D721Med (cell line): ENCODE measurements at regions not wholly inside any gene's neighbourhood (a gene's known extent, or its start where the extent isn't known, plus 50 kb on each side); places are given as distances from the start of the nearest gene placed in this dataset.
A peak's percentile ranks its signal among the peaks of the same experiment; 100 is the strongest.
"Not testable (repeated sequence)": the region's sequence is repeated elsewhere in the genome, so short reads cannot be mapped to it uniquely, and the experiment has no call there.

Experiments used
- DNase-seq: peaks from one replicate; pipeline ENCODE4 v3.0.0; 2011; ENCODE audit warnings: low spot score; ENCODE audit not compliant: insufficient read length
- FAIRE-seq: peaks from 2 replicates; lab custom pipeline; 2011; peaks lifted over from hg19 to GRCh38; lab: Jason Lieb, UNC
- CTCF ChIP-seq: IDR thresholded peaks from 2 replicates; pipeline ENCODE4 v1.5.1; 2012; ENCODE audit warnings: mild to moderate bottlenecking, control low read depth; ENCODE audit not compliant: insufficient read depth; ENCODE audit errors: missing control alignments

DNA sequence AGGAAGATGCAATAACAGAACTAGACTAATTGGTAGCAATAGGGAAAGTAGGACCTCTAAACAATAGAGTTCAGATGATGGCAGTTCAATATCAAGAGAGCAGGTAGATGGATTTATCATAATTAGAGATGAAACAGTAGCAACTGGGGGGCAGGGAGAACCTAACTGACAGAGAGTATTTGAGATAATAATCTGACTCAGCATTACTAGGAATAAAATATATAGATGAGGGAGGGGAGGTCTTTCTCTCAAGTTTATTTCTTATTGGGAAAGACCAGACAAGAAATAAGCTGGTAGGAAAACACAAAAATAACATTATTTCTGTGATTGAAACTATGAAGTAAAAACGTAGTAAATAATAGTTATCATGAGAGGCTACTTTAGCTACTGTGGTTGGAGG is 1656.7 kb upstream of the B3GALT2 start:
- DNase-seq (no peak), FAIRE-seq (no peak)
- no peak for TF ChIP-seq CTCF

DNA sequence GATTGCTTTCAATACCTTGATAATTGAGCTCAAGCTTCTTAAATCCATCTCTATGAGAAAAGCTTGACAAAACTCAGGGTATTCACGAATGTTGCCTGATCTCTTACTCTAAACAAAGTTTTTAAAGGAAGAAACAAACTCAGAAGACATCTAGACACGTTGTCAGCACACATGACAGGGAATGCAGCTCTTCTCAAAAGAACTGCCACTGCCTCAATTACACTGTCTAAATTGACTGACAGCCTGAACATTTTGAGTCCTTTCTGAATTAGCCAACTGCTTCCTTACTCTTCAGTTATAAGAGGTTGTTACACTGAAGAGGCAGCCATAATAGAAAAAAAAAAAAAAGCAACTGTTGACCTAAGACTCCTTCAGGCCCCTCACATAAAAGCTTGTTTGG is 1646.7 kb upstream of the B3GALT2 start:
- no peak for TF ChIP-seq CTCF
- FAIRE-seq: no peak

DNA sequence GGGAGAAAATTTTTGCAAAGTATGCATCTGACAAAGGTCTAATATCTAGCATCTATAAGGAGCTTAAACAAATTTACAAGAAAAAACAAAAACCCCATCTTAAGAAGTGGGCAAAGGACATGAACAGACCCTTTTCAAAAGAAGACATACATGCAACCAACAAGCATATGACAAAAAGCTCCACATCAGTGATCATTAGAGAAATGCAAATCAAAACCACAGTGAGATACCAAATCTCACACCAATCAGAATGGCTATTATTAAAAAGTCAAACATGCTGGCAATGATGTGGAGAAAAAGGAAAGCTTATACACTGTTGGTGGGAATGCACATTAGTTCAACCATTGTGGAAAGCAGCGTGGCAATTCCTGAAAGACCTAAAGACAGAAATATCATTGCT is 1645.2 kb upstream of the B3GALT2 start:
- FAIRE-seq: not testable (repeated sequence)

More for the DNA sequence above, 1646.7 kb upstream of the B3GALT2 start:
- no peak for DNase-seq

GRCh38 chr1:194830387-194830786 is 1644.0 kb upstream of the B3GALT2 start:
- DNase-seq (no peak), FAIRE-seq (peak; percentile 46)
- no peak for TF ChIP-seq CTCF

More for the DNA sequence above, 1645.2 kb upstream of the B3GALT2 start:
- not testable (repeated sequence) for DNase-seq

- FAIRE-seq (no peak), DNase-seq (no peak)
- TF ChIP-seq CTCF: no peak
Measured at GRCh38 chr1:194829492-194829891, 1643.1 kb upstream of the B3GALT2 start.

- no peak for TF ChIP-seq CTCF
- DNase-seq (no peak), FAIRE-seq (no peak)
Measured at GRCh38 chr1:194825382-194825781, 1639.0 kb upstream of the B3GALT2 start.

GRCh38 chr1:194821091-194821490 is 1634.7 kb upstream of the B3GALT2 start:
- no peak for FAIRE-seq
- no peak for TF ChIP-seq CTCF
- DNase-seq: no peak

- TF ChIP-seq CTCF: no peak
- FAIRE-seq (no peak), DNase-seq (no peak)
Measured at GRCh38 chr1:194818674-194819073, 1632.3 kb upstream of the B3GALT2 start.
